WERI-Rb-1 (cell line): ENCODE measurements at regions not wholly inside any gene's neighbourhood (a gene's known extent, or its start where the extent isn't known, plus 50 kb on each side); places are given as distances from the start of the nearest gene placed in this dataset.

Experiments used
- DNase-seq: peaks from one replicate; pipeline ENCODE4 v3.0.0-alpha.2; 2020
- H3K27ac ChIP-seq: fragments of 250-450 bp; sonication (Bioruptor Pico); 2 replicates; pipeline ENCODE4 v1.5.1; 2020; ENCODE audit warnings: mild to moderate bottlenecking, moderate library complexity
- H3K27me3 ChIP-seq: fragments of 250-450 bp; sonication (Bioruptor Pico); 2 replicates; pipeline ENCODE4 v1.5.1; 2021; ENCODE audit warnings: mild to moderate bottlenecking, low read depth, moderate library complexity; ENCODE audit not compliant: insufficient read depth, severe bottlenecking
- H3K36me3 ChIP-seq: fragments of 250-450 bp; sonication (Bioruptor Pico); 2 replicates; pipeline ENCODE4 v1.5.1; 2020; ENCODE audit warnings: mild to moderate bottlenecking, moderate library complexity
- H3K4me3 ChIP-seq: 2 replicates; pipeline ENCODE4 v1.5.1; 2011; ENCODE audit warnings: low read depth, mild to moderate bottlenecking, control low read depth, low read length
- H3K9me3 ChIP-seq: fragments of 250-450 bp; sonication (Bioruptor Pico); 2 replicates; pipeline ENCODE4 v1.5.1; 2021; ENCODE audit warnings: mild to moderate bottlenecking, moderate library complexity; ENCODE audit not compliant: severe bottlenecking
- CTCF ChIP-seq: IDR thresholded peaks from 2 replicates; pipeline ENCODE4 v1.5.1; 2011; ENCODE audit warnings: low read depth, mild to moderate bottlenecking, control low read depth, inconsistent platforms, low read length

- H3K4me3 ChIP-seq, result no peak overlapping the region
- no peak for TF ChIP-seq CTCF
- peaks cover 3% of the 10 kb centered on the region for H3K9me3 ChIP-seq
- H3K27ac ChIP-seq, result no peak overlapping the region
- no peak for DNase-seq
- H3K36me3 ChIP-seq, result no peaks in the 10 kb centered on the region
- no peaks in the 10 kb centered on the region for H3K27me3 ChIP-seq
These were observed 337.1 kb upstream of the KAZN start for GRCh38 chr1:14261395-14261794.

- Histone ChIP-seq H3K36me3 (no peaks in the 10 kb centered on the region), H3K27me3 (no peaks in the 10 kb centered on the region), H3K27ac (peak overlapping the region; percentile 72), H3K9me3 (no peaks in the 10 kb centered on the region), H3K4me3 (peak overlapping the region; percentile 27)
- no peak for TF ChIP-seq CTCF
- no peak for DNase-seq
These were observed 335.8 kb upstream of the KAZN start for GRCh38 chr1:14262637-14263036.

- H3K36me3 ChIP-seq, result no peaks in the 10 kb centered on the region
- TF ChIP-seq CTCF, result no peak
- peak overlapping the region; percentile 27 for H3K4me3 ChIP-seq
- no peaks in the 10 kb centered on the region for H3K9me3 ChIP-seq
- peak; percentile 35 for DNase-seq
- H3K27me3 ChIP-seq, result no peaks in the 10 kb centered on the region
- peak overlapping the region; percentile 72 for H3K27ac ChIP-seq
These were observed 335.3 kb upstream of the KAZN start for GRCh38 chr1:14263225-14263624.

GRCh38 chr1:14263671-14264070 is 334.8 kb upstream of the KAZN start:
- Histone ChIP-seq H3K9me3 (no peaks in the 10 kb centered on the region), H3K27ac (peak overlapping the region; percentile 72)
- DNase-seq, result peak; percentile 56

GRCh38 chr1:14265495-14265894 is 333.0 kb upstream of the KAZN start:
- H3K36me3 ChIP-seq, result no peaks in the 10 kb centered on the region
- no peak overlapping the region for H3K4me3 ChIP-seq
- TF ChIP-seq CTCF, result no peak
- DNase-seq, result no peak
- no peak overlapping the region for H3K27ac ChIP-seq
- no peaks in the 10 kb centered on the region for H3K9me3 ChIP-seq
- H3K27me3 ChIP-seq, result no peaks in the 10 kb centered on the region

More at GRCh38 chr1:14263671-14264070, 334.8 kb upstream of the KAZN start:
- Histone ChIP-seq H3K36me3 (no peaks in the 10 kb centered on the region), H3K4me3 (peak overlapping the region; percentile 27; the same call in 1 of the 2 replicates), H3K27me3 (no peaks in the 10 kb centered on the region)
- no peak for TF ChIP-seq CTCF

- Histone ChIP-seq H3K9me3 (no peaks in the 10 kb centered on the region), H3K27me3 (no peaks in the 10 kb centered on the region), H3K4me3 (no peak overlapping the region), H3K36me3 (no peaks in the 10 kb centered on the region), H3K27ac (no peak overlapping the region)
- no peak for DNase-seq
- no peak for TF ChIP-seq CTCF
These were observed 330.5 kb upstream of the KAZN start for GRCh38 chr1:14267991-14268390.
